RPMI7951 (cell line): ENCODE measurements at regions not wholly inside any gene's neighbourhood (a gene's known extent, or its start where the extent isn't known, plus 50 kb on each side); places are given as distances from the start of the nearest gene placed in this dataset.
"Not testable (repeated sequence)": the region's sequence is repeated elsewhere in the genome, so short reads cannot be mapped to it uniquely, and the experiment has no call there.

Experiments used
- DNase-seq: peaks from one replicate; pipeline ENCODE4 v3.0.0-alpha.2; 2012; ENCODE audit warnings: low read depth

DNA sequence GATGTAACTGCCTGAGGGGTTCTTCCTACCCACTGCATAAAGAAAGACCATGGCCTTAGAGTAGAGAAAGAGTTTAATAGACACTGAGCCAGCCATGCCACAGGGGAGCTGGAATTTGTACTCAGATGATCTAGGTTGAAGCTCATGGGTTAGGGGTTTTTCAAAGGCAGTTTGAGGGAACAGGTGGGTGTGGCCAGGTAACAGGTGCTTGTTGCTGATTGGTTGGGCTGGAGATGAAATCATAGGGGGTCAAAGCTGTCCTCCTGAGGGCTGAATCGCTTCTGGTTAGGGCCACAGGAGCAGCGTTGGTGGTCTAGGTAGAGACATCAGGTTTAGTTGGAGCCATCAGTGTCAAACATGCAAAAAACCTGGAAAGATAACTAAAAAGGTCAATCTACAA, 59.2 kb upstream of the CSNK1A1L start:
- DNase-seq: no peak

DNA sequence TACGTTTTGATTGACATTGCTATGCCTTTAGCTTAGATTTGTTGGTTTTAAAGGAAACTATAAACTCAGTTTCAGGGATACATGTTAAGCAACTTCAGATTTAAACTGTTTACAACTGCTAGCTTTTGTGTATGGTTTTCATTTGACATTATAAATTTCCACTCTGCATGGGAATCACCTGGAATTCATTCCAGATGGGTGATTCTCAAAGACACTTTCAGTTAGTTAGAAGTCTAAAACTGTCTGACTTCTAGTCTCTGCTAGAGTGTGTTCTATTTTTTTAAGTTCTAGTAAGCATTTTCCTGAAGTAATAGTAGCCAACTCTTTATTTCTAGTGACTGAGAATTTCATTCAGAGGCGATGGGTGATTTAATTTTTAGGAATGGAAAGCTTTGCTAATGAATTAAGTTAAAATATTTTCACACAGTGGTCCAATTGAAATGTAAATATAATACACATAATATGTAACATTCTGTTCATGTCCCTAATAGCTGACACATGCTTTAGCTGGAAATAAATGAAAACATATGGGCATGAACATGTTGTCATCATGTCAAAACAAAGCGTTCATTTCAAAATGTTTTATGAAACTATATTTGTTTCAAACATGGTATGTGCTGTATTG, 58.3 kb upstream of the CSNK1A1L start:
- DNase-seq: no peak

GRCh38 chr13:37158481-37158880, 53.0 kb upstream of the CSNK1A1L start:
- no peak for DNase-seq

DNA sequence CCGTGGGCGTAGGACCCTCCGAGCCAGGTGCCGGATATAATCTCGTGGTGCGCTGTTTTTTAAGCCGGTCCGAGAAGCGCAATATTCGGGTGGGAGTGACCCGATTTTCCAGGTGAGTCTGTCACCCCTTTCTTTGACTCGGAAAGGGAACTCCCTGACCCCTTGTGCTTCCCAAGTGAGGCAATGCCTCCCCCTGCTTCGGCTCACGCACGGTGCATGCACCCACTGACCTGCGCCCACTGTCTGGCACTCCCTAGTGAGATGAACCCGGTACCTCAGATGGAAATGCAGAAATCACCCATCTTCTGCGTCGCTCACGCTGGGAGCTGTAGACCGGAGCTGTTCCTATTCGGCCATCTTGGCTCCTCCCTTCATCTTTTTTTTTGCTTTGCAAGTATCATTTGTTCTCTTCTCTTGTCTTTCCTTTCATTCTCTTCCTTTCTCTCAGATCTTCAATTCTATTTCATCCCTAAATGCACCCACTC, 50.2 kb upstream of the CSNK1A1L start:
- not testable (repeated sequence) for DNase-seq
